C1 segment of cervical spinal cord (tissue), 14 donors: ENCODE measurements at regions not wholly inside any gene's neighbourhood (a gene's known extent, or its start where the extent isn't known, plus 50 kb on each side); places are given as distances from the start of the nearest gene placed in this dataset.

ENCODE experiments used
- DNase-seq, 14 donors: peaks; one replicate each; lab custom pipeline; 2025; lab: John Stamatoyannopoulos, UW

DNA sequence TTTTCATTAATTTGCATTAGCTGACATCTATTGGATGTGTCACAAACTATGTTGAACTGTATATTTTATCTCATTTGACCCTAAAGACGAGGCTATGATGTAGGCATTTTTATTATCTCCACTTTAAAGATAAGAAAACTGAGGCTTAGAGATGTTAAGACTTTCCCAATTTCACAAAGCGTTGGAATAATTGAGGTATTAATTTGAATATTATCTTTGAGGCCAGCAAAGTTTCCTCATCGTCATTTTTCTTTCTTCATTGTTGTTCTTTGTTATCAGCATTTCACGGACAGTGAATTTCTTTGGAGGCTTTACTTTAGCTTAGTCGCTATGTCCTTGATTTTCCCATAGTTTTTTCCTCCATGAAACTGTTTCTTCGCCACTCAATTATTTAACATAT is 227.5 kb upstream of the MYOCD start:
- no peak for DNase-seq

- no peak for DNase-seq
These were observed 226.7 kb upstream of the MYOCD start for GRCh38 chr17:12438813-12439586.

DNA sequence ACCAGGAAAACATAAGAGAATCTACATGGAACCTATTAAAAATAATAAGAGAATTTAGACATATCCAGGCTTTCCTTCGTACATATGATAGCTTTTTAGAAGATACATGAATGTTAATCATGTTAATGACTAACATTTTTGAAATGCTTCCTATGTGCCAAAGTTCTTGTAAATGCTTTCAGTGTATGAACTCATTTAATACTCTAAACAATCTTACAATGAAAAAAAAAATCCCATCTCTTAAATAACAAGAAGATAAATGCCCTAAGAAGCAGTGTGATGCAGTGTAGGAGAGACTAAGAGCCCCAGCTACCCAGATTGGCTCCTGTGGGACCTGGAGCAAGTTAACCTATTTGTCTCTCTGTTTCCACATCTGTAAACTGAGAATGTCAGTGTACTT is 220.4 kb upstream of the MYOCD start:
- DNase-seq: no peak

DNA sequence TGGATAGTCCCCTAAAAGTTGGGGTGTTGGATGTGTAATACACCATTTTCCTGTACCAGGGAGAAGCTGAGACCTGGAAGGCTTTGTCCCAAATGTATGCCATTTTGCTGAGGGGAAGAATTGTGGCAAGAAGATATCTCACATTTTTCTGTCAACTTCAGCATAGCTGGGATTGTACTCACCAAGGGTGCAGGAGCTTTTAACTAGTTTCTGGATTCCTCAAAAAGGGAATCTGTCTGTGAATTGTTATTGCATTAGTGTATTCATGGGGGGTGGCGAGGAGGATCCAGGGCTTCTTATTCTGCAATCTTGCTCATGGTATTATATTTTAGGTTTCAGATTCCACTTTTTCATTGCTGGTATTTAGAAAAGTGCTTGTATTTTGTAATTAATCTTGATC is 208.2 kb upstream of the MYOCD start:
- DNase-seq: no peak

DNA sequence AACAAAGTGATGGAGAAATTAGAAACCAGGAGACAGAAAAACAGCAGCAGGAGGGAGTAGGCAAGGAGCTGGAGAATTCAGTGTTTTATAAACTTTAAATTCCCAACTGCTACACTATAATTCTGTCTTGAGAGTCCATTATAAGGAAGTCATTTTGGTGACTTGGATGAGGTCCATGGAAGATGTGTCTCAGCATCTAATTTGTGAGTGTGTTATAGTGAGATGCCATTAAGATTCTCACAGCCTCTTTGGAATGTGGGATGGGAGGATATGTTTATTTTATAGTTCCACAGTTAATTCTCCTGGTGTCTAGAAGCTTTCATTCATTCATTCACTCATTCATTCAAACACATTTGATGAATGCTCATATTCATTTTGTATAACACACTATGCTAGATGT is 206.0 kb upstream of the MYOCD start:
- DNase-seq: no peak

- DNase-seq: no peak
These were observed 202.6 kb upstream of the MYOCD start for GRCh38 chr17:12463102-12463501.

DNA sequence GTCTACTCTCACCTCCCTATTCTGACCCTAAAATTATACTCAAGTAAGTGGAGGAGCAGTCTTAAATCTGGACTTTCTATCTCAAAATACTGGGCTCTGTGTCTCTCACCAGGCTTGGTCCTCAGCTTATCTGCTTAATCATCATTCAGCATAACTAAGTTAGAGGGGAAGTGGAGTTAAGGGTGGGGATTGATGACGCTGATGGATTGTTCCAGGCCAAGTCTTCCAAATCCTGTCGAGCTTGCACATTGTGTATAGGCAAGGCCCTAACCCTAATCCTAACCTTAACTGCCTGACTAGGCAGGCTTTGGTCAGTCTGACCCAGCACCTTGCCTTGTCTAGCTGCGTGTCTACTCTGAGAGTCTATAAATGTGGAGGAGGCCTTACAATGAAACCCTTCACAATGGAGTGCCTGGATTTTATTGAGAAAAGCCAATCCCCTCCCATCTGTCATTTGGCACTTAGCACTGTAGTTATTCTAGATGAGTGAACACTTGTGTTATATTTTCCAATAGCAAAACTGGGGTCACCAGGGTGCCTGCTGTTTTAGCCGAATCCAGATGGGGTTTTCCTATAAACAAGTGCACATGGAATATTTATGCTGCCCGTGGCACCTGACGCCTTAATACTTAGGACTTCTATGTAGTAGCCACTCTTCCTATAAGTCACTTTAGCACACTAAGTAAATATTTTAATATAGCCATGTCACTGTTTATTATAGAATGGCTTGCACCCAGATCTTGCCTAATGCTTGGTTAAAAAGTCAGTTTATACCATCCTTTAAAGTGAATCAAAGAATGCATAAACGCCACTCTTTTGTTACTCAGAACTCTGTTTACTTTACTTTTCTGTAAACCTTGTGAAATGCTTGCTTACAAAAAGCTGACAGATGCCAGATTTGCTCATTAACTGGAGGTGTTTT is 193.2 kb upstream of the MYOCD start:
- no peak for DNase-seq

DNA sequence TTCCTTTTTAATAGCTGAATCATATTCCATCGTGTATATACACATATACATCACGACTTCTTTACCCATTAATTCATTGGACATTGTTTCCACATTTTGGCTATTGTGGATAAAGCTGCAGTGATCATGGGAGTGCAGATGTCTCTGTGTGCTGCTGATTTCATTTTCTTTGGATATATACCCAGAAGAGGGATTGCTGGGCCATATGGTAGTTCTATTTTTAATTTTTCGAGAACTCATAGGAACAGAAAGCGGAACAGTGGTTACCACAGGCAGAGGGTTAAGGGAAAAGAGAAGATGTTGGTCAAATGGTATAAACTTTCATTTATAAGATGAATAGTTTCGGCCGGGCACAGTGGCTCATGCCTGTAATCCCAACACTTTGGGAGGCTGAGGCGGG is 187.4 kb upstream of the MYOCD start:
- DNase-seq: no peak

GRCh38 chr17:12485361-12485906 is 180.3 kb upstream of the MYOCD start:
- no peak for DNase-seq

DNA sequence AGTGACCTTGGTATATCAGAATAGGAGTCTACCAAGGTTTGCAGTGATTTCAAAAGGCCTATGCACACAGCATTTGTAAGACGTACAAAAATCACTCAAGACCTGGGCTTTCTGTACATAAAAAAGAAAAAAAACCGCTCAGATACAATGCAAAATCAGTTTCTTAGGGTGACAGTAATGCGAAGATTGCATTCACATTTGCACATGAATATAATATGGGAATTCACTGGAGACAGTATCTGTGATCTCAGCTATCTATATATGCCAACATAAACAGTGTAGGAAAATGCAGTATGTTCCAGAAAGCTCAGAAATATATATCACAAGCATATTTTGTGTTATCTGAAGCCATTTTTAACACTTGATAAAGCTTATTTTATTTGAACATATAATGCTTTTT is 176.4 kb upstream of the MYOCD start:
- DNase-seq: no peak

GRCh38 chr17:12492450-12492849 is 173.2 kb upstream of the MYOCD start:
- DNase-seq: no peak

GRCh38 chr17:12505866-12506265 is 159.8 kb upstream of the MYOCD start:
- DNase-seq: no peak

GRCh38 chr17:12507026-12507595 is 158.6 kb upstream of the MYOCD start:
- no peak for DNase-seq

GRCh38 chr17:12509801-12510200 is 155.9 kb upstream of the MYOCD start:
- DNase-seq: no peak

GRCh38 chr17:12510535-12510934 is 155.2 kb upstream of the MYOCD start:
- DNase-seq: no peak

DNA sequence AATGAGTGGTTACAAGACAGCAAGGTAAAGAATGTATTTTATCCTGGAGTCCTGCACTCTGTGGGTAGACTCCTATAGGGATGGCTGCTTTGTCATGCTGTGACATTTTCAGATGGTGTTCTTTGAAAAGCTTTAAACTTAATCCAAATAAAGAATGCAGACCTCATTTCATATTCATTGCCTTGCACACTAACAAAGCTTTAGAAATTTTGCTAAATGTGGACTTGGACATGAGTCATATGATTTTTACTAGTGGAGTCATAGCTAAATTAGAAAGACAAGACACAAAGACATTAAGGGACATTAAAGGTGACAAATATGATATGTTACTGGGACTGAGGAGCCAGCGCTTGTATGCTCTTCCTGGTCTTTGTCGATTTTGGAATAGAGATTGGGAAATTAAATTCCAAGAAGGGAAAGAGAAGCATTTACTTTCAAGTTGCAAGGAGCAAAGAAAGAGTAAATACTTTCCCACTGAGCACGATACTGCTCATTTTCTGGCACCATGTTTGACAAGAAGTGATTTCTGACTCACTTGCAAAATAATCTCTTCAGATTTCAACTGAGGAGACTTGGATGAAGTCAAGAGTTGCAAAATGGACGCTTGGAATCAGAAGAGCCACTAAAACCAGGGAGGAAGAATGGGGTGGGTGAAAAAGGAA is 152.9 kb upstream of the MYOCD start:
- DNase-seq: no peak

DNA sequence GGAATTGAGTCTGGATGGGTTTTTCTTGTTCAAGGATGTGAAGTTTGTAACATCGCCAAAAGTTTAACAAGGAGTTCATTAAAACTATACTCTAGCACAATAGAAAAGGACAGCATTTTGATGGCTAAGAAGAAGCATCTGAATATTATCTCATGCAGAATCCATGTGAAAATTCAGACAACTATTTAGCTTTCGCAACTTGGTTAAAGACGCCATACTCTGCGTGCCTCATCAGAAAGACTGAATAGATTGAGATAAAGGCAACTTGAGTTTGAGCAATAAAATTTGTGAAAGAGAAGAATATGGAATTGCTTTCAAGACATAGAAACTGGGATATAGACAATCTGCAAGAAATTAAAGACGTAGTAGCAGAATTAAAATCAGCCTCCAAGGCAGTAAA is 151.1 kb upstream of the MYOCD start:
- no peak for DNase-seq

DNA sequence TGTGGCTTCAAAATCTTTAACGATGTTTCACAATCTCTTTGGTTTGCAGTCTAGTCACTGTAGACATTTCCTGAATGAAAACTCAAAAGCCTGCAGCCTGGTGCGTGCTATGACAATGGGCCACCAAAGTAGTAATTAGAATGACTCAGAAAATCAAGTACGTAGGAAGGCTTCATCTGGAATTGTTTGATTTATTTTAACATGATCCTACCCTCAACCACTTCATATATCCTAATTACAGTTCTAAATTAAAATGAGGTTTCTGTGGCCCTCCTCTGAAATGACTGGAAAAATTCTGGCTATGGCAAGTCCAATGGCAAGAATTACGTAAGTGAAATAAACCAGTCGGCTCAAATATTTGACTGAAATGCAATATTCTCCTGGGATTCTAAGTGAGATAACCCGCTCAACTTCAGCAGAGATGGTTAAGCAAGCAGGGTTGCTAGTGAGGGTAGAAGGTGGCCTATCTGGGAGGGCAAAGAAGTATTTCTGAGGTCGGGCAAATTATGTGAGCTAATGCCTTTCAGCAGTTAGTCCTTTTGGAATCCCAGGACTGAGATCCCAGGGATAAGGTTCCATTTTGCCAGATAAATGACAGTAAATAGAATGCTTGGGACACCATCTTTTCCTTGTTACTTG is 145.6 kb upstream of the MYOCD start:
- no peak for DNase-seq

DNA sequence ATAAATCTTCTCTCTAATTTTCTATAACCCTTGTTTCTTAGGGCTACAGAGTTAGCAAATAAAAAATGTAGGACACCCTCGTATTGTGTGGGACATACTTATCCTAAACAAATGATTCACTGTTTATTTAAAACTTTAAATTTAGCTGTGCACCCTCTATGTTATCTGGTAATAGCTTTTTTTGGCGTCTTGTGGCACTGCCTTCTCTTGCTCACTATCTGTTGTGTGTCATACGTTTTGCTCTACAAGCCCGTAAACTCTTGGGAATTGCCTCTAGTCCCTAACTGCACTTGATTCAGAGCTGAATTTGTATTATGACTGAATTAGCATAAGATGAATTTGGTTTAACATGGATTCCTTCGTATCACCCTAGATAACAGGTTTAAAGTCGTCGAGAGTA is 144.3 kb upstream of the MYOCD start:
- no peak for DNase-seq

DNA sequence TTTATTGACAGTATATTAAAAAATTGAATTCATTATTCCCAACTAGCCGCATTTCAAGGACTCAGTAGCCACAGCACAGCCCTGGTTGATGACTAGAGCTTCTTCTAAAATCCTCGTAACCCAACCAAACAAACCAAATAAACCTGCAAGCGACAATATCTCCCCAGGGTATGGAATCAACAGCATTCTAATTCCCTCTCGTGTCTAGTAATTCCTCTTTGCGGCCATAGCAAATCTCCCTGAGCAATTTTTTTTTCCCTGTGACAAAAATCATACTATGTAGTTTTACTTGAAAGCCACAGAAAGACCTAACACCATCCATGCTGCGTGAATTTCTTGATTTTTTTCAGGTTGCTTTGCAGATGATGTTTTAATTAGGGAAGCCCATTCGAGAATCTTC is 143.4 kb upstream of the MYOCD start:
- no peak for DNase-seq

DNA sequence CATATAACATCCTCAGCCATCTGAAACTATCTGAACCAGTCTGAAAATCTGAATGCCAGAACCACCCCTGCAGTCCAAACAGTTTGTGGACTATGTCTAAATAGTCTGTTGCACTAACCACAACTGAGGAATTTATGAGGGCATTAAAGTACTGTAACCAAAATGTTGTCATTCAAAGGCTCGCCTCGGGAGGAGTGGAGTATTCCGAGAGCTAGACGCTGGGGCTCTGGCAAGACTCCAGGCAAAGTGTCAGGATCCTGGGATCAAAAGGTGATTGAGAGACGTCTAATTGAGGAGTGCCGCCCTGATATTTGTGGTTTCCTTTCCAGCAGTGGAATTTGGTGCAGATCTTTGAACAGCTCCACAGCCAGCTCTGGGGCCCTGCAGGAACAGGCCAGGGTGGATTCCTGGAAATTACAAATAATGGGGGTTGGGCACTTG is 142.9 kb upstream of the MYOCD start:
- no peak for DNase-seq
